Calu3 (cell line): ENCODE measurements at regions not wholly inside any gene's neighbourhood (a gene's known extent, or its start where the extent isn't known, plus 50 kb on each side); places are given as distances from the start of the nearest gene placed in this dataset.

Source experiments
- BruUV-seq: library from RNA; stranded (reverse); fragments of 400-500 nt; replicated peaks from 2 replicates; lab custom pipeline; 2021; lab: Mats Ljungman, UMichigan
- CTCF ChIA-PET: fragments of 300-600 bp; sonication (Branson Sonifier 250); formaldehyde crosslinking; loops from one replicate; lab custom pipeline; 2022; ENCODE audit warnings: antibody characterized with exemption; lab: Charles Lee
- DNase-seq: peaks from one replicate; pipeline ENCODE4 v3.0.0; 2022
- H3K27ac Mint-ChIP-seq: one replicate; pipeline ENCODE4 v1.8.0; 2022; ENCODE audit warnings: mixed read lengths; ENCODE audit not compliant: unreplicated experiment
- H3K27me3 Mint-ChIP-seq: one replicate; pipeline ENCODE4 v1.8.0; 2022; ENCODE audit warnings: mixed read lengths; ENCODE audit not compliant: unreplicated experiment
- H3K36me3 Mint-ChIP-seq: one replicate; pipeline ENCODE4 v1.8.0; 2022; ENCODE audit warnings: mild to moderate bottlenecking, moderate library complexity, mixed read lengths; ENCODE audit not compliant: insufficient read depth, unreplicated experiment
- H3K4me1 Mint-ChIP-seq: one replicate; pipeline ENCODE4 v1.8.0; 2022; ENCODE audit warnings: mild to moderate bottlenecking, low read depth, mixed read lengths; ENCODE audit not compliant: unreplicated experiment
- H3K4me3 Mint-ChIP-seq: one replicate; pipeline ENCODE4 v1.8.0; 2022; ENCODE audit warnings: mild to moderate bottlenecking, low read depth, moderate library complexity, mixed read lengths; ENCODE audit not compliant: unreplicated experiment
- H3K9me3 Mint-ChIP-seq: one replicate; pipeline ENCODE4 v1.8.0; 2022; ENCODE audit warnings: low read depth, mixed read lengths; ENCODE audit not compliant: unreplicated experiment
- CTCF ChIP-seq: fragments of 200-600 bp; IDR thresholded peaks from one replicate; pipeline ENCODE4 v1.8.0; 2022; ENCODE audit warnings: antibody characterized with exemption; ENCODE audit not compliant: unreplicated experiment
- intact Hi-C: fragments of 100-400 bp; cut with micrococcal nuclease; formaldehyde crosslinking; loops from one replicate; pipeline ENCODE4 v1.10.0; 2022; ENCODE audit not compliant: unreplicated experiment

- no TSS peak for BruUV-seq
- H3K36me3 Mint-ChIP-seq = no peaks in the 10 kb centered on the region
- no peak for DNase-seq
- intact Hi-C loops = loop anchor here (5.0 kb wide), 1 partner anchor 232 kb away; no protein-coding TSS in a partner anchor
- H3K27me3 Mint-ChIP-seq = no peaks in the 10 kb centered on the region
- no peak for TF ChIP-seq CTCF
- H3K27ac Mint-ChIP-seq = no peak overlapping the region
- no peak overlapping the region for H3K4me3 Mint-ChIP-seq
- no peaks in the 10 kb centered on the region for H3K9me3 Mint-ChIP-seq
- CTCF ChIA-PET = no interaction called here
- peaks cover 23% of the 10 kb centered on the region for H3K4me1 Mint-ChIP-seq
Measured at GRCh38 chr2:217515615-217516309, 487.0 kb downstream of the TNS1 start.

GRCh38 chr2:217513258-217513657 is 489.5 kb downstream of the TNS1 start:
- BruUV-seq = no TSS peak
- no peak for TF ChIP-seq CTCF
- H3K27ac Mint-ChIP-seq = no peak overlapping the region
- CTCF ChIA-PET = interaction anchor here (1.1 kb wide), 1 partner anchor 18 kb away, joined by 3 read pairs; no protein-coding TSS in a partner anchor
- intact Hi-C loops = loop anchor here (5.0 kb wide), 2 partner anchors 351 to 996 kb away; no protein-coding TSS in a partner anchor
- peaks cover 39% of the 10 kb centered on the region for H3K4me1 Mint-ChIP-seq
- no peaks in the 10 kb centered on the region for H3K9me3 Mint-ChIP-seq
- DNase-seq = no peak
- H3K36me3 Mint-ChIP-seq = no peaks in the 10 kb centered on the region
- H3K4me3 Mint-ChIP-seq = no peak overlapping the region
- no peaks in the 10 kb centered on the region for H3K27me3 Mint-ChIP-seq

GRCh38 chr2:217512728-217513127 is 490.1 kb downstream of the TNS1 start:
- no peaks in the 10 kb centered on the region for H3K27me3 Mint-ChIP-seq
- peaks cover 39% of the 10 kb centered on the region for H3K4me1 Mint-ChIP-seq
- no TSS peak for BruUV-seq
- peaks cover 2% of the 10 kb centered on the region for H3K9me3 Mint-ChIP-seq
- no peaks in the 10 kb centered on the region for H3K36me3 Mint-ChIP-seq
- H3K27ac Mint-ChIP-seq = no peak overlapping the region
- H3K4me3 Mint-ChIP-seq = no peak overlapping the region
- no peak for DNase-seq
- intact Hi-C loops = loop anchor here (5.0 kb wide), 2 partner anchors 350 to 995 kb away; no protein-coding TSS in a partner anchor
- TF ChIP-seq CTCF = no peak
- CTCF ChIA-PET = interaction anchor here (0.7 to 1.1 kb wide), 2 partner anchors 18 to 331 kb away, joined by 3 to 4 read pairs; no protein-coding TSS in a partner anchor

GRCh38 chr2:217512259-217512658 is 490.5 kb downstream of the TNS1 start:
- Mint-ChIP-seq H3K27ac (no peak overlapping the region), H3K27me3 (no peaks in the 10 kb centered on the region), H3K4me1 (peaks cover 39% of the 10 kb centered on the region), H3K9me3 (peaks cover 3% of the 10 kb centered on the region), H3K36me3 (no peaks in the 10 kb centered on the region), H3K4me3 (no peak overlapping the region)
- TF ChIP-seq CTCF = no peak
- no TSS peak for BruUV-seq
- intact Hi-C loops = loop anchor here (5.0 kb wide), 2 partner anchors 350 to 995 kb away; no protein-coding TSS in a partner anchor
- DNase-seq = no peak
- CTCF ChIA-PET = interaction anchor here (0.7 kb wide), 1 partner anchor 331 kb away, joined by 4 read pairs; no protein-coding TSS in a partner anchor
